Astrocyte (in vitro differentiated cells and primary cell): ENCODE measurements at regions not wholly inside any gene's neighbourhood (a gene's known extent, or its start where the extent isn't known, plus 50 kb on each side); places are given as distances from the start of the nearest gene placed in this dataset.

ENCODE experiments used
- CTCF ChIP-seq: IDR thresholded peaks from 2 replicates; pipeline ENCODE4 v1.5.1; 2011; ENCODE audit warnings: low read depth, mild to moderate bottlenecking, inconsistent platforms, low read length, moderate library complexity; ENCODE audit not compliant: insufficient read depth
- EZH2 ChIP-seq: IDR thresholded peaks from 2 replicates; pipeline ENCODE4 v1.6.1; 2012; ENCODE audit warnings: mild to moderate bottlenecking, low read length, inconsistent platforms; ENCODE audit not compliant: insufficient read depth

- TF ChIP-seq CTCF (no peak), EZH2 (no peak)
These were observed 400.8 kb upstream of the PTGER4 start for GRCh38 chr5:40278881-40279280.
